GM12878 (cell line): ENCODE measurements at regions not wholly inside any gene's neighbourhood (a gene's known extent, or its start where the extent isn't known, plus 50 kb on each side); places are given as distances from the start of the nearest gene placed in this dataset.
"Not testable (repeated sequence)": the region's sequence is repeated elsewhere in the genome, so short reads cannot be mapped to it uniquely, and the experiment has no call there.

ENCODE experiments used
- ATAC-seq: fragments of 200-7000 bp; cut with Tn5 transposase; 3 replicates; pipeline ENCODE4 v1.9.1; 2020; ENCODE audit warnings: mild to moderate bottlenecking, moderate library complexity
- BruUV-seq: library from RNA; stranded (reverse); fragments of 400-500 nt; replicated peaks from 2 replicates; lab custom pipeline; 2021; lab: Mats Ljungman, UMichigan
- CTCF ChIA-PET: fragments of 300-600 bp; sonication (Branson Sonifier 250); formaldehyde crosslinking; extraction: SDS; loops from one replicate; lab custom pipeline; 2021; ENCODE audit warnings: inconsistent platforms; lab: Yijun Ruan, JAX
- POLR2A ChIA-PET: fragments of 350-600 bp; formaldehyde crosslinking; extraction: SDS; loops from one replicate; lab custom pipeline; 2021; ENCODE audit warnings: inconsistent platforms; lab: Charles Lee
- RAD21 ChIA-PET: fragments of 300-600 bp; sonication (Branson Sonifier 250); formaldehyde crosslinking; loops from one replicate; lab custom pipeline; 2023; ENCODE audit warnings: antibody characterized with exemption; ENCODE audit not compliant: unreplicated experiment; lab: Charles Lee
- SMC1A ChIA-PET: fragments of 300-600 bp; sonication (Branson Sonifier 250); formaldehyde crosslinking; loops from one replicate; lab custom pipeline; 2023; ENCODE audit not compliant: unreplicated experiment, uncharacterized antibody; lab: Charles Lee
- DNase-seq: peaks from one replicate; pipeline ENCODE4 v3.0.0-alpha.2; 2011; ENCODE audit warnings: low read depth, low spot score
- FAIRE-seq: peaks from 3 replicates; lab custom pipeline; 2011; peaks lifted over from hg19 to GRCh38; lab: Jason Lieb, UNC
- H2AFZ ChIP-seq: 2 replicates; pipeline ENCODE4 v1.6.0; 2011; ENCODE audit warnings: low read depth, low read length, control low read depth; ENCODE audit not compliant: control insufficient read depth
- H3K27ac ChIP-seq: 2 replicates; pipeline ENCODE4 v1.5.1; 2011; ENCODE audit warnings: control low read depth; ENCODE audit not compliant: control insufficient read depth, insufficient read depth
- H3K27me3 ChIP-seq, 2 experiments: replicated peaks in 1 of 2; 2 replicates each; pipeline versions ENCODE4 v1.6.0 to v1.6.1; 2011; ENCODE audit warnings: low read length in 1 of 2; ENCODE audit not compliant: control insufficient read depth in 2 of 2, insufficient read depth in 2 of 2
- H3K36me3 ChIP-seq, 2 experiments: 2 replicates each; pipeline ENCODE4 v1.5.1; 2011; ENCODE audit warnings: low read length in 1 of 2; ENCODE audit not compliant: control insufficient read depth in 2 of 2, insufficient read depth in 2 of 2
- H3K4me1 ChIP-seq: 2 replicates; pipeline ENCODE4 v1.6.1; 2011; ENCODE audit warnings: mild to moderate bottlenecking, low read length, moderate library complexity, mixed read lengths; ENCODE audit not compliant: control insufficient read depth, insufficient read depth
- H3K4me2 ChIP-seq: 2 replicates; pipeline ENCODE4 v1.6.0; 2011; ENCODE audit warnings: control low read depth; ENCODE audit not compliant: control insufficient read depth, insufficient read depth
- H3K4me3 ChIP-seq: fragments of 200-600 bp; sonication (generic); 2 replicates; pipeline ENCODE4 v1.5.1; 2016
- H3K79me2 ChIP-seq: 2 replicates; pipeline ENCODE4 v1.6.0; 2011; ENCODE audit warnings: low read length; ENCODE audit not compliant: control insufficient read depth, insufficient read depth
- H3K9ac ChIP-seq: 2 replicates; pipeline ENCODE4 v1.8.0; 2011; ENCODE audit warnings: low read length, control low read depth, mixed read lengths; ENCODE audit not compliant: control insufficient read depth, insufficient read depth
- H3K9me3 ChIP-seq: replicated peaks from 3 replicates; pipeline ENCODE4 v1.5.1; 2011; ENCODE audit warnings: mild to moderate bottlenecking, low read length; ENCODE audit not compliant: control insufficient read depth, insufficient read depth
- H4K20me1 ChIP-seq: 2 replicates; pipeline ENCODE4 v1.6.0; 2011; ENCODE audit not compliant: control insufficient read depth, insufficient read depth
- WGBS: methylation state at CpG from one replicate; pipeline ENCODE4 v1.1.6; 2016; ENCODE audit warnings: low lambda C conversion rate; ENCODE audit not compliant: insufficient replicate concordance, insufficient coverage; ENCODE audit errors: missing lambda C conversion rate; 5-methylcytosine and 5-hydroxymethylcytosine counted together
- in situ Hi-C: fragments of 300-500 bp; cut with MboI; formaldehyde crosslinking; loops from 9 replicates; pipeline ENCODE4 v1.14.3; 2018; ENCODE audit warnings: mixed read lengths
- intact Hi-C: fragments of 100-400 bp; cut with micrococcal nuclease; formaldehyde crosslinking; loops from one replicate; pipeline ENCODE4 v1.14.2; 2022; ENCODE audit not compliant: unreplicated experiment

- H3K9ac ChIP-seq, H3K27ac ChIP-seq, H3K36me3 ChIP-seq, H3K4me2 ChIP-seq, H4K20me1 ChIP-seq, CTCF ChIA-PET, H3K9me3 ChIP-seq, POLR2A ChIA-PET, H3K27me3 ChIP-seq, BruUV-seq, intact Hi-C loops, DNase-seq, H2AFZ ChIP-seq, H3K4me3 ChIP-seq, RAD21 ChIA-PET, SMC1A ChIA-PET, FAIRE-seq, H3K4me1 ChIP-seq, in situ Hi-C loops, H3K79me2 ChIP-seq: not testable (repeated sequence)
- ATAC-seq, result peak; percentile 24; the same call in 1 of the 3 replicates
- WGBS, result no CpG with 5 or more reads among the region's 11 CpGs
Observed at GRCh38 chrX:222800-223513, 58.2 kb upstream of the PLCXD1 start.

DNA sequence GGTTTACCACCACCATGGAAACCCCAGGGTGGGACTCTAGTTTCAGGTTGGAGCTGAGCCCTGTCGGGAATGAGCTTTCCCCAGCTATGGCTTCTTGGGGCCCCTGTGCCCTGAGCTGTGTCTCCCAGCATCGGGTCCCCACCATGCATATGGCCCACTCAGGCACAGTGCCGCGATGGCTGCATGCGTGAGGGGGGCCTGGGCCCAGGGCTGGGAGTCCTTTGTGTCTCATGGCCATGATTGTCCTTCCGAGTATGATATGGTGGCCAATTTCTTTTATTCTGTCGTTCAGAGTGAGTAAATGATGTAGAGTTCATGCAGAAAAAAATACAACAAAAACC lies 57.7 kb upstream of the PLCXD1 start:
- H3K4me3 ChIP-seq, ATAC-seq, H3K36me3 ChIP-seq, H2AFZ ChIP-seq, H3K27me3 ChIP-seq, H4K20me1 ChIP-seq, intact Hi-C loops, BruUV-seq, H3K4me1 ChIP-seq, in situ Hi-C loops, H3K79me2 ChIP-seq, H3K9ac ChIP-seq, H3K9me3 ChIP-seq, POLR2A ChIA-PET, H3K27ac ChIP-seq, SMC1A ChIA-PET, H3K4me2 ChIP-seq, RAD21 ChIA-PET, CTCF ChIA-PET, FAIRE-seq, DNase-seq: not testable (repeated sequence)
- WGBS, result no CpG with 5 or more reads among the region's 7 CpGs

DNA sequence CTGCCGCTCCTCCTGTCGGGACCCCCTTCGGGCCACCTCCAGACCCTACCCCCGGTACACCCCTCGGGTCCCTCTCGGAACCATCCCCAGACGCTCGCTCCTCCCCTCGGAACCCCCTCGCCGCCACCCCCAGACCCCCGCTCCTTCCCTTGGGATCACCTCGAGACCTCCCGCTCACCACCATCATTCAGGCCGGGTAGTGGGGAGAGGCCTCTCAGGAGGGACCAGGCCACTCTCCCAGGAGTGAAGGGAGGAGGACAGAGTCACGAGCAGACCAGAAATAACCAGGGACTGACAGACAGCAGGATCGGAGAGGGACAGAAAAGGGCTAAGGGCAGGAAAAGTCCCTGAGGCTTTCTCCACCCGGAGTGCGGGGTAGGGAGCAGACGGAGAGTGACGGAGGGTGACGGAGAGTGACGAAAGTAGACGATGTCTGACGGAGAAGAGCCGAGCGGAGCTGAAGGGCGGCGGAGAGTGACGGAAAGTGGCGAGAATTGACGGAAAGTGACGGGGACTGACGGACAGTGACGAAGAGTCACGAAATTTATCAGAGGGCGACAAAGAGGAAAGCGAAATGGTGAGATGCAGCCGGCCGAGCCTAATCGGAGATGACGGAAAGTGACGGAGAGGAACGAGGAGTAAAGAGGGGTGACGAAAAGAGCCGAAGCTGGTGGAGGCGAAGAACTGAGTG lies 54.6 kb upstream of the PLCXD1 start:
- intact Hi-C loops, H3K4me3 ChIP-seq, H2AFZ ChIP-seq, H3K36me3 ChIP-seq, H3K9me3 ChIP-seq, BruUV-seq, H4K20me1 ChIP-seq, CTCF ChIA-PET, H3K9ac ChIP-seq, DNase-seq, H3K27me3 ChIP-seq, H3K79me2 ChIP-seq, SMC1A ChIA-PET, H3K4me1 ChIP-seq, FAIRE-seq, H3K27ac ChIP-seq, POLR2A ChIA-PET, in situ Hi-C loops, RAD21 ChIA-PET, H3K4me2 ChIP-seq: not testable (repeated sequence)
- no CpG with 5 or more reads among the region's 47 CpGs for WGBS
- ATAC-seq, result peak; percentile 38; the same call in 1 of the 3 replicates

DNA sequence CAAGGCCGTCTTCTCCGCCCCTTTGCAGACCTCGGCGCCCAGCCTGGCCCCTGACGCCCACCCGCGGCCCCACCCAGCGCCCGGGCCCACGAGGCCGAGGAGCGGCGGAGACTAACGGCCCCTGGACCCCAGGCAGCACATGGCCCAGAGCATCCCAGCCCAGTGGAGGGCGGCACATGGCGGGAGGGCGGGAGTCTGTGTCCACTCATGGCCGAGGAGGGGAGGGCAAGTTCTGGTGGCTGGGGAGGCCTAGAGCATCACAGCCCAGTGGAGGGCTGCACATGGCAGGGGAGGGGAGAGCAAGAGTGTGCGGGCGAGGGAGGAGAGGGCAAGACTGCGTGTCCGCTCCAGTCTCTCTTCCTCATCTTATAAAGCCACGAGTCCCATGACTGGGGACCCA lies 53.8 kb upstream of the PLCXD1 start:
- H3K4me3 ChIP-seq, H2AFZ ChIP-seq, H4K20me1 ChIP-seq, H3K36me3 ChIP-seq, H3K27me3 ChIP-seq, RAD21 ChIA-PET, H3K27ac ChIP-seq, H3K4me1 ChIP-seq, intact Hi-C loops, in situ Hi-C loops, DNase-seq, BruUV-seq, H3K9me3 ChIP-seq, FAIRE-seq, SMC1A ChIA-PET, POLR2A ChIA-PET, H3K4me2 ChIP-seq, H3K79me2 ChIP-seq, ATAC-seq, CTCF ChIA-PET, H3K9ac ChIP-seq: not testable (repeated sequence)
- no CpG with 5 or more reads among the region's 23 CpGs for WGBS
